Common myeloid progenitor, CD34-positive (primary cell): ENCODE measurements at regions not wholly inside any gene's neighbourhood (a gene's known extent, or its start where the extent isn't known, plus 50 kb on each side); places are given as distances from the start of the nearest gene placed in this dataset.

ENCODE experiments used
- CTCF ChIA-PET: fragments of 350-600 bp; sonication (Branson Sonifier 250); formaldehyde crosslinking; loops from one replicate; lab custom pipeline; 2021; ENCODE audit warnings: antibody characterized with exemption; lab: Charles Lee
- POLR2A ChIA-PET: fragments of 350-600 bp; sonication (Branson Sonifier 250); formaldehyde crosslinking; loops from one replicate; lab custom pipeline; 2021; ENCODE audit warnings: antibody characterized with exemption; lab: Charles Lee
- DNase-seq, 3 donors: peaks; one replicate each; pipeline versions ENCODE4 v3.0.0 to v3.0.0-alpha.2; 2013
- H3K27ac ChIP-seq, 2 experiments: 1 replicate in 1 of 2; 2 replicates in 1 of 2; pipeline ENCODE4 v1.7.0; 2013; ENCODE audit warnings: inconsistent platforms in 2 of 2, low read length in 2 of 2, mild to moderate bottlenecking in 2 of 2, low read depth in 1 of 2, moderate library complexity in 1 of 2; ENCODE audit not compliant: severe bottlenecking in 2 of 2, insufficient read depth in 1 of 2, poor library complexity in 1 of 2
- H3K27me3 ChIP-seq, 5 experiments: replicated peaks in 2 of 5; 1 replicate in 3 of 5; 2 replicates in 2 of 5; pipeline versions ENCODE4 v1.6.1 to v1.7.0; 2013; ENCODE audit warnings: low read length in 4 of 5, mild to moderate bottlenecking in 2 of 5, moderate library complexity in 2 of 5, inconsistent platforms in 1 of 5; ENCODE audit not compliant: insufficient read depth in 5 of 5, control insufficient read depth in 4 of 5
- H3K36me3 ChIP-seq, 4 experiments: 1 replicate in 2 of 4; 2 replicates in 2 of 4; pipeline versions ENCODE4 v1.6.1 to v1.7.0; 2013; ENCODE audit warnings: low read length in 3 of 4, control low read depth in 1 of 4, mild to moderate bottlenecking in 1 of 4; ENCODE audit not compliant: control insufficient read depth in 4 of 4, insufficient read depth in 4 of 4
- H3K4me1 ChIP-seq, 4 experiments: 1 replicate in 3 of 4; 2 replicates in 1 of 4; pipeline versions ENCODE4 v1.6.1 to v1.7.1; 2013; ENCODE audit warnings: low read length in 3 of 4, mild to moderate bottlenecking in 3 of 4, control low read depth in 1 of 4, inconsistent platforms in 1 of 4, moderate library complexity in 1 of 4; ENCODE audit not compliant: control insufficient read depth in 4 of 4, insufficient read depth in 4 of 4; ENCODE audit errors: control extremely low read depth in 1 of 4
- H3K4me3 ChIP-seq, 7 experiments: 1 replicate in 4 of 7; 2 replicates in 3 of 7; pipeline versions ENCODE4 v1.5.1 to v1.7.0; 2013; ENCODE audit warnings: mild to moderate bottlenecking in 7 of 7, low read length in 6 of 7, moderate library complexity in 6 of 7, inconsistent platforms in 2 of 7, low read depth in 2 of 7, control low read depth in 1 of 7; ENCODE audit not compliant: insufficient read depth in 4 of 7, control insufficient read depth in 1 of 7; ENCODE audit errors: extremely low read depth in 1 of 7
- H3K9me3 ChIP-seq, 5 experiments: 1 replicate in 4 of 5; 2 replicates in 1 of 5; pipeline versions ENCODE4 v1.6.1 to v1.7.1; 2013; ENCODE audit warnings: low read length in 4 of 5, mild to moderate bottlenecking in 2 of 5, inconsistent platforms in 1 of 5, low read depth in 1 of 5, moderate library complexity in 1 of 5; ENCODE audit not compliant: control insufficient read depth in 4 of 5, insufficient read depth in 2 of 5; ENCODE audit errors: control extremely low read depth in 1 of 5
- WGBS: methylation state at CpG from one replicate; pipeline ENCODE4 v1.1.5; 2013; ENCODE audit not compliant: insufficient coverage; 5-methylcytosine and 5-hydroxymethylcytosine counted together

DNA sequence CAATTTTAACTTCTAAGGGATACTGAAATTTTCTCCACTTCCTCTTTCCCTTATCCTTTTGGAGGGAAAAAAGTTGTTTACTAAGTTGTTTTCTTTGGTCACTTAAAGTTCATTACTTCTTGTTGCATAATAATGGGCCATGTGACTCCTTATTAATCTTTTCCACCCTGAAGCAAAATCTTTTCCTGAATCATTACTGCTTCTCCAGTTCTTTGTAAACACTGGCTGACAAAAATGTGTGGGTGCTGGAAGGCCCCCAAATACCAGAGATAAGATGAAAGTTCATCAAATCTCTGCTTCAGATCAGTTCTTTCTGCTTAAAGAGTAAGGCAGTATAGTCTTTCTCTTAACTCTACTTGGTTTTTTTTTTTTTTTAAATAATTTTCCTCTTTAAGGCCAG, 108.9 kb upstream of the NHS start:
- ChIA-PET CTCF (no interaction called here), POLR2A (no interaction called here)
- no peak for DNase-seq
- H3K36me3 ChIP-seq: no peaks in the 10 kb centered on the region
- H3K4me3 ChIP-seq: no peak overlapping the region
- no peaks in the 10 kb centered on the region for H3K4me1 ChIP-seq
- H3K9me3 ChIP-seq: peaks cover 0 to 12% (median 0%) of the 10 kb centered on the region in 5 experiments
- H3K27me3 ChIP-seq: no peaks in the 10 kb centered on the region
- H3K27ac ChIP-seq: no peak overlapping the region

DNA sequence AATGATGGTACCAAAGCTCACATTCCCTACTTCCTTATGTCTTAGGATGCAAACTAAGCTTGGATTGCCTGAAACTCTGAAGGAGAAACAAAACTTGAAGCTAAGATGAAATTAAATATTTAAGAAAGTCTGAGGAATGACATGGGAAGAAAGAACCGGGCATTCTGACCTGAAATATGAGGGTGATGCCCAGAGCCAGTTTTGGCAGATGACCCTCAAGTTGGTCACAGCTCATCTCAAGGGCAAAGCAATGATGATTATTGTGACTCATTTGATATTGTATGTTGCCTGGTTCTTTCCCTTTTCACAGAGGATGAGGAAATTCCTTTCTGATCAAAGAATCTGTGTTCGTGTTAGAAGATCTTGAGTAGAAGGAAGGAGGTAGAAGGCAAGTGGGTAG, 96.0 kb upstream of the NHS start:
- WGBS: 95% methylated on average over 2 of the region's 2 CpGs
- H3K4me1 ChIP-seq: no peaks in the 10 kb centered on the region
- peaks cover 0 to 14% (median 0%) of the 10 kb centered on the region in 5 experiments for H3K27me3 ChIP-seq
- DNase-seq: no peak
- H3K27ac ChIP-seq: no peak overlapping the region
- H3K36me3 ChIP-seq: no peaks in the 10 kb centered on the region
- POLR2A ChIA-PET: no interaction called here
- no peak overlapping the region for H3K4me3 ChIP-seq
- CTCF ChIA-PET: no interaction called here
- H3K9me3 ChIP-seq: no peaks in the 10 kb centered on the region

DNA sequence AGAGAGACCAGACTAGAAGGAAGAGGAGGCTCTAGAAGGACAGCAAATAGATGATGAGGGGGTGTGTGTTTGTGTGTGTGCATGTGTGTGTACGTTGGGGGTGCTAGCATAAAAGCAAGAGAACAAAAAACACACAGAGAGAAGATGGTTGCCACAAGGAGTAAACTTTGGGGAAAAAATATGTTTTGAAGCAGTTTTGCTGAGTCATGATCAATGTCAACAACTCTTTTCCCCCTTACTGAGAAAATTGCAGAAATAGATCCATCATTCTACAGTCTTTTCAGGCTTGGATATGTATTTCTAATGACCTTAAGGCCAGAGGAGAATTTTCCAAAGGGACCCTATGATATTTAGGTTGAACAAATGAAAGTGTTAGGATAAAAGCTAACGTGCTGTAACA, 89.0 kb upstream of the NHS start:
- CTCF ChIA-PET: no interaction called here
- Histone ChIP-seq H3K9me3 (no peaks in the 10 kb centered on the region), H3K27me3 (peaks cover 0 to 12% (median 0%) of the 10 kb centered on the region in 5 experiments), H3K4me1 (no peaks in the 10 kb centered on the region), H3K27ac (no peak overlapping the region), H3K36me3 (no peaks in the 10 kb centered on the region), H3K4me3 (no peak overlapping the region)
- POLR2A ChIA-PET: no interaction called here
- DNase-seq: no peak
- WGBS: 100% methylated on average over 1 of the region's 2 CpGs

DNA sequence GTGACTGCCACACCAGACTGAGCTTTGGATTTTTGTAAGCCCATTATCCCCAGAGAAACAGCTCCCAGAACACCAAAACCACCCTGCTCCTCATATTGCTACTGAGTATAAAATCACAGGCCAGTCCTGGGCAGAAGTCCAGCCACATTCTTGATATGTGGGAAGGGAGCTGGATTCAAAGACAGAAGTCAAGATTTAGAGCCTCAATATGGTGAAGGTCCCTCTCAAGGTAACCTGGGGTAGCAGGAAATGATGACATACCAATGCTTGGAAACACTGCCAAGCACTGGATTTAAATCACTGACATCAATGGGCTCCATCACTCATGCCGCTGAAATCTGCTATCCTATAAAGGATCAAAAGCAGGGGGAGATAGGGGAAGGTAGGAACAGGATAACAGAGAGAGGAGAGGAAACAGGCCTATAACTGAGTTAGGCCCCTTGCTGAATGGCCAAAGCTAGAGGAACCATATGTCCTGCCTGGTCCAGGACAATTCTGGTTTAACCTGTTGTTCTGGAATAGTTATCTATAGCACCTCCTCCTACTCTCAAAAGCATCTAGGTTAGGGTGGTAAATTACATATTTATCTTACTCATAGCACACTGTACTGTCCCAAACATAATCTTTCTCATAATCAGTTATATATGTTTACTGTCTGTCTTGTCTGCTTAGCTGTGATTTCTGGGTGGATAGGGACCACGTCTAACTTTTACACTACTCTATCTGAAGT, 83.7 kb upstream of the NHS start:
- no peaks in the 10 kb centered on the region for H3K27me3 ChIP-seq
- no peak overlapping the region for H3K27ac ChIP-seq
- H3K4me3 ChIP-seq: no peak overlapping the region
- ChIA-PET CTCF (no interaction called here), POLR2A (no interaction called here)
- WGBS: 100% methylated on average over 1 of the region's 2 CpGs
- no peaks in the 10 kb centered on the region for H3K4me1 ChIP-seq
- H3K36me3 ChIP-seq: no peaks in the 10 kb centered on the region
- DNase-seq: no peak
- H3K9me3 ChIP-seq: no peaks in the 10 kb centered on the region

DNA sequence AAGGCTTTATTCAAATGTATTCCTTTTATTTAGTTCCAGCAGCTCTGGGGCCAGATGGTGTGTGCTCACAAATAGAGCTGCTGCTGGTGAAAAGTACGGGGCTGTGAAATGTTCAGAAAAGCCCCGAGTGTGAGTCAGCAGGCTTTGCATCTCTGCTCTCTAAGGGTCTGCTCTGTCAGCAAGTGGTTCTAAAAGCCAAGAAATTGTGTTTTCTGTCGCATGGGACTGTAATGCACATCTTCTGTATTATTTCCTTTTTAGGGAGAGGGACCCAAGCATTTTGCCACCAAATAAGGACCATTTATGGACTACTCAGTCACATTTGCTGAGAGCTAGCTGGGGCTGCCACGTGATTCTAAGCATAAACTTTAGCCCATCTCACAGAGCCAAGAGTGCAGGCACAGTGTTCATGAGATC, 82.9 kb upstream of the NHS start:
- no peaks in the 10 kb centered on the region for H3K27me3 ChIP-seq
- no peaks in the 10 kb centered on the region for H3K4me1 ChIP-seq
- DNase-seq: no peak
- H3K4me3 ChIP-seq: no peak overlapping the region
- ChIA-PET POLR2A (interaction anchor here (0.5 kb wide), 1 partner anchor 603 kb away, joined by 4 read pairs; no protein-coding TSS in a partner anchor), CTCF (no interaction called here)
- H3K36me3 ChIP-seq: no peaks in the 10 kb centered on the region
- 67% methylated on average over 4 of the region's 4 CpGs for WGBS
- H3K9me3 ChIP-seq: no peaks in the 10 kb centered on the region
- H3K27ac ChIP-seq: no peak overlapping the region

DNA sequence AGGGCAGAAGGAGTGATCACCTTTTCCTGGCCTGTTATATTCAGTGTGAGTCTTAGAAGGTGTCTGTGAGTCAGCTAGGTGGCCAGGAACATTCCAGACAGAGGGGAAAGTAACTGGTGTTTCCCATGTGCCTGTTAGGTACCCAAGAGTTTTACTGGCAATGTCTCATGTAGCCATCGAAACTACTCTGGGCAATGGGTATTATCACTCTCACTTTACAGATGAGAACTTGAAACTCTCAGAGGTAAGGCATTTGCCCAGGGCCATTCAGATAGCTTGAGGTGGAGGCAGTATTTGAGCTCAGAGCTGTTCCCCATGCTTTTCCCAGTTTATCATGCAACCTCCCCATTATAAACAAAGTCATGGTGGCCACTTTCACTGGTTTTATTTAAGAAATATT, 80.4 kb upstream of the NHS start:
- H3K4me1 ChIP-seq: no peaks in the 10 kb centered on the region
- DNase-seq: no peak
- ChIA-PET POLR2A (no interaction called here), CTCF (no interaction called here)
- no peaks in the 10 kb centered on the region for H3K36me3 ChIP-seq
- no peaks in the 10 kb centered on the region for H3K27me3 ChIP-seq
- no peak overlapping the region for H3K4me3 ChIP-seq
- 100% methylated on average over 1 of the region's 1 CpG for WGBS
- no peak overlapping the region for H3K27ac ChIP-seq
- H3K9me3 ChIP-seq: no peaks in the 10 kb centered on the region

DNA sequence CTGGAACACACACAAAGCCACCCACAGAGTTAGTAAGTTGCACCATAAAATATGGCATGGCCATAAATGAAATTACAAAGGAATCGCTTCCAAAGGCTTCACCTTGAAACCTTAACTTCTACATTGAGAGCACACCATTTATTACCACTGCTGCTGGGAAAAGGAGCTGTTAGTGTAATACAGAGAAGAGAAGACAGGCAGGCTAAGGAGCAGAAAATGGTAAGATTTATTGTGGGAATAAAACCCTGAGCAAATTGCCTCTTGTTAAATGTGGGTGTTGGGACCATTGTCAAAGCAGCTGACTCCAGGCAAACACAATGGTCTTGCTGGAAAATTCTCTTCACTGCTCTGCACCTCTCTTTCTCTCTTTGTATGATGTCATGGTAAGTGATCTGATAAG, 79.2 kb upstream of the NHS start:
- Histone ChIP-seq H3K4me1 (no peaks in the 10 kb centered on the region), H3K9me3 (no peaks in the 10 kb centered on the region), H3K36me3 (no peaks in the 10 kb centered on the region), H3K27ac (no peak overlapping the region), H3K4me3 (no peak overlapping the region), H3K27me3 (no peaks in the 10 kb centered on the region)
- CTCF ChIA-PET: no interaction called here
- DNase-seq: no peak
- no CpG with 5 or more reads among the region's 1 CpG for WGBS
- POLR2A ChIA-PET: no interaction called here
